Motor neuron (in vitro differentiated cells): ENCODE measurements at regions not wholly inside any gene's neighbourhood (a gene's known extent, or its start where the extent isn't known, plus 50 kb on each side); places are given as distances from the start of the nearest gene placed in this dataset.

Experiments
- ATAC-seq, 8 experiments: fragments of 200-7000 bp; cut with Tn5 transposase; replicated peaks in 6 of 8; 2 replicates each; pipeline ENCODE4 v1.8.0; 2021; ENCODE audit warnings: mild to moderate bottlenecking in 8 of 8, moderate library complexity in 8 of 8
- H3K27ac ChIP-seq, 2 donors: fragments of 250-450 bp; sonication (Bioruptor Pico); 2 replicates each; pipeline ENCODE4 v1.9.0; 2021; ENCODE audit warnings: antibody characterized with exemption in 2 of 2, mild to moderate bottlenecking in 2 of 2, moderate library complexity in 1 of 2
- H3K4me1 ChIP-seq, 2 donors: fragments of 250-450 bp; sonication (Bioruptor Pico); replicated peaks in 1 of 2; 2 replicates each; pipeline ENCODE4 v1.6.1; 2021; ENCODE audit warnings: antibody characterized with exemption in 2 of 2, mild to moderate bottlenecking in 2 of 2, moderate library complexity in 1 of 2
- H3K4me3 ChIP-seq, 5 donors: fragments of 250-450 bp; sonication (Bioruptor Pico); 2 replicates each; pipeline ENCODE4 v1.9.0; 2021; ENCODE audit warnings: antibody characterized with exemption in 5 of 5, mild to moderate bottlenecking in 5 of 5, moderate library complexity in 4 of 5
- whole genome bisulfite sequencing, 10 experiments: fragments of 450-650 bp; shearing (Covaris generic); methylation state at CpG; one replicate each; pipeline ENCODE4 v1.0.0; 2022; 5-methylcytosine and 5-hydroxymethylcytosine counted together
- in situ Hi-C, 9 experiments: fragments of 400-800 bp; cut with MboI; loops; one replicate each; pipeline ENCODE4 v1.15.0; 2021; ENCODE audit warnings: low sequenced_read_pairs in 9 of 9, low pct_unique_long_range_greater_than_20kb in 2 of 9; ENCODE audit not compliant: unreplicated experiment in 9 of 9

GRCh38 chr3:134704133-134704532 lies 53.3 kb upstream of the KY start:
- in situ Hi-C loops: no loop called here
- Histone ChIP-seq H3K4me3 (no peak overlapping the region), H3K4me1 (peaks cover 9 to 10% of the 10 kb centered on the region in 2 donors), H3K27ac (no peak overlapping the region)
- peak in 2 of 8 experiments; percentile 48 to 61 for ATAC-seq
- WGBS, 10 experiments: 27 to 80% (median 69%) methylated on average over 1 to 2 of the region's 2 CpGs; no CpG with 5 or more reads in 1 of the 10 experiments

GRCh38 chr3:134704556-134704955 lies 53.7 kb upstream of the KY start:
- no peak for ATAC-seq
- Histone ChIP-seq H3K27ac (no peak overlapping the region), H3K4me1 (peaks cover 9 to 10% of the 10 kb centered on the region in 2 donors), H3K4me3 (no peak overlapping the region)
- in situ Hi-C loops: no loop called here
- 0 to 86% (median 60%) methylated on average over 1 of the region's 1 CpG; no CpG with 5 or more reads in 5 of the 10 experiments for WGBS, 10 experiments

GRCh38 chr3:134707908-134708597 lies 57.2 kb upstream of the KY start:
- no peak overlapping the region for H3K4me3 ChIP-seq
- H3K27ac ChIP-seq: no peak overlapping the region
- peaks cover 10 to 16% of the 10 kb centered on the region in 2 donors for H3K4me1 ChIP-seq
- peak in 4 of 8 experiments; percentile 27 to 65 (median 56) for ATAC-seq
- in situ Hi-C loops: no loop called here
- WGBS, 10 experiments: 11 to 100% (median 88%) methylated on average over 1 to 2 of the region's 2 CpGs; no CpG with 5 or more reads in 1 of the 10 experiments

GRCh38 chr3:134708671-134709070 lies 57.8 kb upstream of the KY start:
- no peak for ATAC-seq
- in situ Hi-C loops: no loop called here
- H3K4me3 ChIP-seq: no peak overlapping the region
- 0 to 100% (median 83%) methylated on average over 1 to 2 of the region's 2 CpGs; no CpG with 5 or more reads in 5 of the 10 experiments for WGBS, 10 experiments
- no peak overlapping the region for H3K27ac ChIP-seq
- H3K4me1 ChIP-seq: peaks cover 10 to 16% of the 10 kb centered on the region in 2 donors

GRCh38 chr3:134709076-134709475 lies 58.3 kb upstream of the KY start:
- Histone ChIP-seq H3K27ac (no peak overlapping the region), H3K4me3 (no peak overlapping the region), H3K4me1 (peaks cover 10 to 16% of the 10 kb centered on the region in 2 donors)
- ATAC-seq: no peak
- in situ Hi-C loops: no loop called here
- WGBS, 10 experiments: 14 to 100% (median 80%) methylated on average over 1 to 2 of the region's 2 CpGs; no CpG with 5 or more reads in 4 of the 10 experiments

GRCh38 chr3:134709561-134710312 lies 58.9 kb upstream of the KY start:
- WGBS, 10 experiments: 0 to 100% (median 29%) methylated on average over 1 to 5 of the region's 5 CpGs; no CpG with 5 or more reads in 1 of the 10 experiments
- in situ Hi-C loops: no loop called here
- peaks cover 10 to 16% of the 10 kb centered on the region in 2 donors for H3K4me1 ChIP-seq
- no peak overlapping the region for H3K4me3 ChIP-seq
- peak in 5 of 8 experiments; percentile 31 to 94 (median 80) for ATAC-seq
- no peak overlapping the region for H3K27ac ChIP-seq

GRCh38 chr3:134710313-134710680 lies 59.5 kb upstream of the KY start:
- peak in 1 of 8 experiments; percentile 10 for ATAC-seq
- WGBS, 10 experiments: 8 to 91% (median 60%) methylated on average over 1 to 6 of the region's 6 CpGs
- Histone ChIP-seq H3K27ac (no peak overlapping the region), H3K4me3 (no peak overlapping the region), H3K4me1 (peaks cover 10 to 16% of the 10 kb centered on the region in 2 donors)
- in situ Hi-C loops: no loop called here

- Histone ChIP-seq H3K27ac (no peak overlapping the region), H3K4me1 (peaks cover 13 to 16% of the 10 kb centered on the region in 2 donors), H3K4me3 (no peak overlapping the region)
- WGBS, 10 experiments: 25 to 90% (median 86%) methylated on average over 1 of the region's 1 CpG; no CpG with 5 or more reads in 1 of the 10 experiments
- peak in 2 of 8 experiments; percentile 14 to 39 for ATAC-seq
- in situ Hi-C loops: no loop called here
These were observed 60.5 kb upstream of the KY start for GRCh38 chr3:134711284-134711683.

- ATAC-seq: no peak
- in situ Hi-C loops: no loop called here
- WGBS, 10 experiments: 0 to 90% (median 80%) methylated on average over 1 to 3 of the region's 3 CpGs; no CpG with 5 or more reads in 4 of the 10 experiments
- Histone ChIP-seq H3K27ac (no peak overlapping the region), H3K4me3 (no peak overlapping the region), H3K4me1 (peaks cover 3 to 8% of the 10 kb centered on the region in 2 donors)
These were observed 62.8 kb upstream of the KY start for GRCh38 chr3:134713671-134714070.

- 29 to 92% (median 84%) methylated on average over 1 to 4 of the region's 4 CpGs for WGBS, 10 experiments
- no peak overlapping the region for H3K4me3 ChIP-seq
- in situ Hi-C loops: no loop called here
- H3K27ac ChIP-seq: no peak overlapping the region
- H3K4me1 ChIP-seq: peaks cover 0 to 2% of the 10 kb centered on the region in 2 donors
- ATAC-seq: no peak
These were observed 67.9 kb upstream of the KY start for GRCh38 chr3:134718726-134719125.

GRCh38 chr3:134721214-134721613 lies 70.4 kb upstream of the KY start:
- in situ Hi-C loops: no loop called here
- Histone ChIP-seq H3K4me3 (no peak overlapping the region), H3K4me1 (peaks cover 0 to under 1% of the 10 kb centered on the region in 2 donors), H3K27ac (no peak overlapping the region)
- ATAC-seq: no peak
- 0 to 100% (median 50%) methylated on average over 1 of the region's 1 CpG; no CpG with 5 or more reads in 3 of the 10 experiments for WGBS, 10 experiments

GRCh38 chr3:134722969-134723368 lies 72.1 kb upstream of the EPHB1 start:
- 17 to 89% (median 82%) methylated on average over 1 to 2 of the region's 2 CpGs; no CpG with 5 or more reads in 4 of the 10 experiments for WGBS, 10 experiments
- no peak overlapping the region for H3K27ac ChIP-seq
- H3K4me3 ChIP-seq: no peak overlapping the region
- peaks cover 8 to 10% of the 10 kb centered on the region in 2 donors for H3K4me1 ChIP-seq
- no peak for ATAC-seq
- in situ Hi-C loops: no loop called here

- peaks cover 8 to 10% of the 10 kb centered on the region in 2 donors for H3K4me1 ChIP-seq
- H3K4me3 ChIP-seq: no peak overlapping the region
- no peak overlapping the region for H3K27ac ChIP-seq
- WGBS, 10 experiments: 40 to 100% (median 97%) methylated on average over 1 to 3 of the region's 3 CpGs
- ATAC-seq: no peak
- in situ Hi-C loops: no loop called here
These were observed 65.4 kb upstream of the EPHB1 start for GRCh38 chr3:134729649-134730048.
